HG02840 (cell line): ENCODE measurements at regions not wholly inside any gene's neighbourhood (a gene's known extent, or its start where the extent isn't known, plus 50 kb on each side); places are given as distances from the start of the nearest gene placed in this dataset.

ENCODE experiments used
- ATAC-seq: cut with Tn5 transposase; IDR thresholded peaks from one replicate; pipeline ENCODE4 v1.9.1; 2021; ENCODE audit warnings: mild to moderate bottlenecking, moderate library complexity, moderate number of reproducible peaks; ENCODE audit not compliant: unreplicated experiment, low FRiP score

GRCh38 chr5:111950660-111951059, 193.7 kb upstream of the NREP start:
- no peak for ATAC-seq

- ATAC-seq, result no peak
These were observed 191.3 kb upstream of the NREP start for GRCh38 chr5:111948092-111948841.

- ATAC-seq, result no peak
These were observed 189.6 kb upstream of the NREP start for GRCh38 chr5:111946556-111946955.

GRCh38 chr5:111945535-111945934, 188.5 kb upstream of the NREP start:
- ATAC-seq, result no peak

- ATAC-seq, result no peak
These were observed 185.8 kb upstream of the NREP start for GRCh38 chr5:111942661-111943401.

- no peak for ATAC-seq
These were observed 185.2 kb upstream of the NREP start for GRCh38 chr5:111942201-111942600.

GRCh38 chr5:111937094-111937493, 180.1 kb upstream of the NREP start:
- no peak for ATAC-seq

- no peak for ATAC-seq
These were observed 178.8 kb upstream of the NREP start for GRCh38 chr5:111935835-111936234.

- no peak for ATAC-seq
These were observed 178.0 kb upstream of the NREP start for GRCh38 chr5:111935009-111935408.

GRCh38 chr5:111934511-111934910, 177.5 kb upstream of the NREP start:
- no peak for ATAC-seq

GRCh38 chr5:111933086-111933485, 176.1 kb upstream of the NREP start:
- no peak for ATAC-seq

GRCh38 chr5:111932628-111933027, 175.6 kb upstream of the NREP start:
- ATAC-seq, result no peak

GRCh38 chr5:111932199-111932598, 175.2 kb upstream of the NREP start:
- no peak for ATAC-seq

GRCh38 chr5:111931655-111932054, 174.7 kb upstream of the NREP start:
- ATAC-seq, result no peak

- ATAC-seq, result no peak
These were observed 174.0 kb upstream of the NREP start for GRCh38 chr5:111930905-111931461.

- ATAC-seq, result no peak
These were observed 173.5 kb upstream of the NREP start for GRCh38 chr5:111930449-111930848.

GRCh38 chr5:111929867-111930266, 172.9 kb upstream of the NREP start:
- no peak for ATAC-seq

- ATAC-seq, result no peak
These were observed 172.3 kb upstream of the NREP start for GRCh38 chr5:111929261-111929660.

GRCh38 chr5:111928511-111928910, 171.5 kb upstream of the NREP start:
- ATAC-seq, result no peak

- ATAC-seq, result no peak
These were observed 170.2 kb upstream of the NREP start for GRCh38 chr5:111927191-111927590.

GRCh38 chr5:111926026-111926425, 169.0 kb upstream of the NREP start:
- ATAC-seq, result no peak

- ATAC-seq, result no peak
These were observed 165.3 kb upstream of the NREP start for GRCh38 chr5:111922344-111922743.
